Right lobe of liver (tissue), 6 donors: ENCODE measurements at regions not wholly inside any gene's neighbourhood (a gene's known extent, or its start where the extent isn't known, plus 50 kb on each side); places are given as distances from the start of the nearest gene placed in this dataset.

ENCODE experiments used
- ATAC-seq, 4 donors: fragments of 200-7000 bp; cut with Tn5 transposase; one replicate each; pipeline ENCODE4 v1.9.1; 2020; ENCODE audit warnings: mild to moderate bottlenecking in 4 of 4, moderate library complexity in 4 of 4
- DNase-seq, 3 donors: peaks; one replicate each; pipeline ENCODE4 v3.0.0-alpha.2; 2020
- H3K27ac ChIP-seq, 3 donors: fragments of 200-600 bp; one replicate each; pipeline ENCODE4 v1.8.0; 2022
- H3K27me3 ChIP-seq, 2 donors: fragments of 200-600 bp; one replicate each; pipeline ENCODE4 v1.8.0; 2022
- H3K36me3 ChIP-seq, 4 donors: fragments of 200-600 bp; sonication (generic) in 1 of 4; one replicate each; pipeline versions ENCODE4 v1.5.1 to v1.8.0; 2017 to 2022; ENCODE audit warnings: control low read depth in 1 of 4
- H3K4me1 ChIP-seq, 4 donors: fragments of 200-600 bp; sonication (generic) in 1 of 4; one replicate each; pipeline versions ENCODE4 v1.5.1 to v1.8.0; 2017 to 2022; ENCODE audit warnings: control low read depth in 1 of 4
- H3K4me3 ChIP-seq, 3 donors: fragments of 200-600 bp; one replicate each; pipeline ENCODE4 v1.8.0; 2022
- H3K9me3 ChIP-seq, 4 donors: fragments of 200-600 bp; sonication (generic) in 1 of 4; one replicate each; pipeline versions ENCODE4 v1.5.1 to v1.8.0; 2017 to 2022; ENCODE audit warnings: control low read depth in 1 of 4
- CTCF ChIP-seq, 4 donors: fragments of 200-600 bp in 3 of 4; fragments of 450-650 bp in 1 of 4; IDR thresholded peaks; one replicate each; pipeline versions ENCODE4 v1.5.1 to v1.8.0; 2016 to 2022; ENCODE audit warnings: antibody characterized with exemption in 4 of 4, mild to moderate bottlenecking in 2 of 4
- POLR2A ChIP-seq: fragments of 450-650 bp; IDR thresholded peaks from one replicate; pipeline ENCODE4 v1.6.1; 2017; ENCODE audit warnings: antibody characterized with exemption, mild to moderate bottlenecking
- WGBS: methylation state at CpG from one replicate; pipeline ENCODE4 v1.1.6; 2018; ENCODE audit warnings: low coverage, low lambda C conversion rate; ENCODE audit not compliant: insufficient coverage; ENCODE audit errors: missing lambda C conversion rate; 5-methylcytosine and 5-hydroxymethylcytosine counted together
- intact Hi-C, 2 donors: fragments of 100-400 bp; cut with DNase I; formaldehyde crosslinking; loops; one replicate each; pipeline versions ENCODE4 v1.11.2 to v1.14.1; 2022
- donor health status: DM: no; HTN: yes; CAD: no.
- donor health status: DM: no; HTN: no; CAD: no.
- donor health status: DM: no; HTN: no; CAD: no.
- donor health status: DM: no; HTN: yes; CAD: no.
- donor health status: DM: no; HTN: yes; CAD: no.

- intact Hi-C loops, result no loop called here
- 65% methylated on average over 6 of the region's 8 CpGs for WGBS
- no peak for DNase-seq
- no peak for TF ChIP-seq CTCF (IDR thresholded peaks at IDR 0.05)
- ATAC-seq, result no peak
- no peaks in the 10 kb centered on the region for H3K9me3 ChIP-seq
- H3K27me3 ChIP-seq, result no peaks in the 10 kb centered on the region
- no peaks in the 10 kb centered on the region for H3K36me3 ChIP-seq
- H3K4me1 ChIP-seq, result no peaks in the 10 kb centered on the region
- no peak overlapping the region for H3K27ac ChIP-seq
- no peak overlapping the region for H3K4me3 ChIP-seq
Measured at GRCh38 chr4:4599481-4600275, 57.8 kb upstream of the STX18 start.

GRCh38 chr4:4598851-4599411, 57.1 kb upstream of the STX18 start:
- Histone ChIP-seq H3K36me3 (no peaks in the 10 kb centered on the region), H3K4me3 (no peak overlapping the region), H3K9me3 (no peaks in the 10 kb centered on the region), H3K27ac (no peak overlapping the region), H3K27me3 (no peaks in the 10 kb centered on the region), H3K4me1 (no peaks in the 10 kb centered on the region)
- intact Hi-C loops, result no loop called here
- no peak for DNase-seq
- 83% methylated on average over 4 of the region's 9 CpGs for WGBS
- TF ChIP-seq CTCF (IDR thresholded peaks at IDR 0.05), result no peak
- ATAC-seq, result no peak

GRCh38 chr4:4596720-4597119, 54.9 kb upstream of the STX18 start:
- ATAC-seq (no peak), DNase-seq (no peak)
- Histone ChIP-seq H3K27ac (no peak overlapping the region), H3K4me3 (no peak overlapping the region), H3K9me3 (no peaks in the 10 kb centered on the region), H3K36me3 (no peaks in the 10 kb centered on the region), H3K27me3 (no peaks in the 10 kb centered on the region), H3K4me1 (no peaks in the 10 kb centered on the region)
- no peak for TF ChIP-seq POLR2A
- TF ChIP-seq CTCF (IDR thresholded peaks at IDR 0.05), result no peak
- intact Hi-C loops, result no loop called here
- 89% methylated on average over 2 of the region's 3 CpGs for WGBS

GRCh38 chr4:4595252-4595651, 53.4 kb upstream of the STX18 start:
- Histone ChIP-seq H3K4me1 (no peaks in the 10 kb centered on the region), H3K27me3 (no peaks in the 10 kb centered on the region), H3K27ac (no peak overlapping the region), H3K9me3 (no peaks in the 10 kb centered on the region), H3K36me3 (no peaks in the 10 kb centered on the region), H3K4me3 (no peak overlapping the region)
- DNase-seq (no peak), ATAC-seq (no peak)
- TF ChIP-seq POLR2A, result no peak
- no peak for TF ChIP-seq CTCF (IDR thresholded peaks at IDR 0.05)
- WGBS, result 67% methylated on average over 1 of the region's 1 CpG
- intact Hi-C loops, result no loop called here
